ENCODE measurements at regions not wholly inside any gene's neighbourhood (a gene's known extent, or its start where the extent isn't known, plus 50 kb on each side); places are given as distances from the start of the nearest gene placed in this dataset.
A peak's percentile ranks its signal among the peaks of the same experiment; 100 is the strongest.

- Histone ChIP-seq H3K4me1 (replicated peaks; ENCODE audit: insufficient read depth) (peaks cover 70% of the 10 kb centered on the region), H3K9me3 (ENCODE audit: insufficient read depth, low read depth) (peaks cover 5% of the 10 kb centered on the region; the same call in 1 of the 2 replicates), H3K27me3 (ENCODE audit: insufficient read depth, low read depth) (no peaks in the 10 kb centered on the region), H3K9me2 (ENCODE audit: insufficient read depth) (no peaks in the 10 kb centered on the region), H3K4me3 (peak overlapping the region; percentile 53; the same call in 1 of the 2 replicates), H3K36me3 (ENCODE audit: low read depth) (no peaks in the 10 kb centered on the region), H3F3A (ENCODE audit: insufficient read depth, low read depth) (peaks cover 56% of the 10 kb centered on the region), H3K4me2 (peak overlapping the region; percentile 90), H2AFZ (peak overlapping the region; percentile 72), H3K27ac (peak overlapping the region; percentile 82), H4K20me1 (ENCODE audit: insufficient read depth) (no peaks in the 10 kb centered on the region), H3K79me2 (ENCODE audit: low read depth) (no peaks in the 10 kb centered on the region)
- peak; percentile 74 to 97 for DNase-seq
- ChIA-PET POLR2A (ENCODE audit: unreplicated experiment) (no interaction called here), CTCF (interaction anchor here (0.5 to 1.7 kb wide), 8 partner anchors 34 to 1439 kb away, joined by 3 to 9 read pairs (median 4); no protein-coding TSS in a partner anchor)
- TF ChIP-seq EZH2 (IDR thresholded peaks at IDR 0.05; ENCODE audit: low read depth) (no peak), CTCF (conservative IDR thresholded peaks at IDR 0.05) (peak; percentile 94)
- intact Hi-C loops (cut with micrococcal nuclease; ENCODE audit: unreplicated experiment): loop anchor here (1.0 to 5.0 kb wide), 11 partner anchors 45 to 485 kb away; no protein-coding TSS in a partner anchor
- no TSS peak for BruUV-seq (replicated peaks)
Observed at GRCh38 chr12:65602610-65603295, 221.5 kb upstream of the HMGA2 start.

GRCh38 chr12:65603438-65604351 lies 220.6 kb upstream of the HMGA2 start:
- POLR2A ChIA-PET (ENCODE audit: unreplicated experiment): interaction anchor here (0.5 to 0.7 kb wide), 3 partner anchors 18 to 266 kb away, joined by 3 to 7 read pairs (median 3); no protein-coding TSS in a partner anchor
- H3K9me2 ChIP-seq (ENCODE audit: insufficient read depth): no peaks in the 10 kb centered on the region
- H3K27me3 ChIP-seq (ENCODE audit: insufficient read depth, low read depth): no peaks in the 10 kb centered on the region
- H2AFZ ChIP-seq: no peak overlapping the region
- TF ChIP-seq EZH2 (IDR thresholded peaks at IDR 0.05; ENCODE audit: low read depth): no peak
- TF ChIP-seq CTCF (conservative IDR thresholded peaks at IDR 0.05): no peak
- peak overlapping the region; percentile 90 for H3K4me2 ChIP-seq
- H3K27ac ChIP-seq: peak overlapping the region; percentile 82
- intact Hi-C loops (cut with micrococcal nuclease; ENCODE audit: unreplicated experiment): loop anchor here (1.0 to 5.0 kb wide), 7 partner anchors 28 to 355 kb away; no protein-coding TSS in a partner anchor
- no TSS peak for BruUV-seq (replicated peaks)
- H3K4me3 ChIP-seq: peak overlapping the region; percentile 53; the same call in 1 of the 2 replicates
- no peaks in the 10 kb centered on the region for H4K20me1 ChIP-seq (ENCODE audit: insufficient read depth)
- peaks cover 79% of the 10 kb centered on the region for H3K4me1 ChIP-seq (replicated peaks; ENCODE audit: insufficient read depth)
- H3K79me2 ChIP-seq (ENCODE audit: low read depth): no peaks in the 10 kb centered on the region
- DNase-seq: peak; percentile 32 to 93
- no peaks in the 10 kb centered on the region for H3K36me3 ChIP-seq (ENCODE audit: low read depth)
- H3K9me3 ChIP-seq (ENCODE audit: insufficient read depth, low read depth): peaks cover 5% of the 10 kb centered on the region; the same call in 1 of the 2 replicates
- CTCF ChIA-PET: interaction anchor here (0.6 to 1.0 kb wide), 3 partner anchors 19 to 1453 kb away, joined by 3 to 6 read pairs (median 5); no protein-coding TSS in a partner anchor
- peaks cover 65% of the 10 kb centered on the region for H3F3A ChIP-seq (ENCODE audit: insufficient read depth, low read depth)

GRCh38 chr12:65605019-65605418 lies 219.3 kb upstream of the HMGA2 start:
- Histone ChIP-seq H3K9me3 (ENCODE audit: insufficient read depth, low read depth) (peaks cover 9% of the 10 kb centered on the region), H4K20me1 (ENCODE audit: insufficient read depth) (no peaks in the 10 kb centered on the region), H3K4me1 (replicated peaks; ENCODE audit: insufficient read depth) (peaks cover 93% of the 10 kb centered on the region), H3K27me3 (ENCODE audit: insufficient read depth, low read depth) (no peaks in the 10 kb centered on the region), H3F3A (ENCODE audit: insufficient read depth, low read depth) (peaks cover 78% of the 10 kb centered on the region), H3K36me3 (ENCODE audit: low read depth) (0 out of 2 replicates have a peak, but pooled peaks cover 4% of the 10 kb centered on the region), H3K27ac (peak overlapping the region; percentile 82), H3K79me2 (ENCODE audit: low read depth) (no peaks in the 10 kb centered on the region), H2AFZ (no peak overlapping the region), H3K9me2 (ENCODE audit: insufficient read depth) (no peaks in the 10 kb centered on the region), H3K4me3 (no peak overlapping the region), H3K4me2 (peak overlapping the region; percentile 90)
- CTCF ChIA-PET: no interaction called here
- intact Hi-C loops (cut with micrococcal nuclease; ENCODE audit: unreplicated experiment): no loop called here
- BruUV-seq (replicated peaks): no TSS peak
- TF ChIP-seq CTCF (conservative IDR thresholded peaks at IDR 0.05) (no peak), EZH2 (IDR thresholded peaks at IDR 0.05; ENCODE audit: low read depth) (no peak)
- POLR2A ChIA-PET (ENCODE audit: unreplicated experiment): no interaction called here
- DNase-seq: no peak

All from PC-9 (cell line).